ENCODE measurements at regions not wholly inside any gene's neighbourhood (a gene's known extent, or its start where the extent isn't known, plus 50 kb on each side); places are given as distances from the start of the nearest gene placed in this dataset.

DNA sequence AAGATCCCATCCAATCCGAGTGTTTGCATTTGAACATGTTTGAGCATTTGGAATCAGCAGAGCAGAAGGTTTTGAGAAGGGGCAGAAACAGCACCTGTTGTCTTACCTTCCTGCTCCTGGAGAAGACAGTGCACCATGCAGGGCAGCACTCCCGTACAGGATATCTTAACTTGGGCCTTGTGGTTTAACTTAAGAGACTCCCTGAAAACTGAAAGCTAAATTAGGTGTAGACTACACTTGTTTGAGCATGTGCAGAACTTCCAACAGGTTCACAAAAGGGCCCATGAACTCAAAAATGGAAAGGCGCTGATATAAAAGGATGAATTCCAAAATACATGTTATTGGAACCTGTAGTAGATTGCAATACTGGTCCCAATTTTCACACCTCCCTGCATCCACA, 175.4 kb upstream of the PRICKLE2 start:
- no peak for TF ChIP-seq CTCF (IDR thresholded peaks at IDR 0.05; ENCODE audit: low read depth, low read length, missing control alignments)
- no peak for DNase-seq (ENCODE audit: low read depth)
- in situ Hi-C loops (cut with HindIII; ENCODE audit: low sequenced_read_pairs), result no loop called here

GRCh38 chr3:64399205-64399800, 174.0 kb upstream of the PRICKLE2 start:
- in situ Hi-C loops (cut with HindIII; ENCODE audit: low sequenced_read_pairs), result loop anchor here (10.0 kb wide), 1 partner anchor 175 kb away; the partner anchor contains the start of gene PRICKLE2

More for the DNA sequence above, 175.4 kb upstream of the PRICKLE2 start:
- H3K4me3 ChIP-seq (ENCODE audit: low read depth, low read length), result no peak overlapping the region

DNA sequence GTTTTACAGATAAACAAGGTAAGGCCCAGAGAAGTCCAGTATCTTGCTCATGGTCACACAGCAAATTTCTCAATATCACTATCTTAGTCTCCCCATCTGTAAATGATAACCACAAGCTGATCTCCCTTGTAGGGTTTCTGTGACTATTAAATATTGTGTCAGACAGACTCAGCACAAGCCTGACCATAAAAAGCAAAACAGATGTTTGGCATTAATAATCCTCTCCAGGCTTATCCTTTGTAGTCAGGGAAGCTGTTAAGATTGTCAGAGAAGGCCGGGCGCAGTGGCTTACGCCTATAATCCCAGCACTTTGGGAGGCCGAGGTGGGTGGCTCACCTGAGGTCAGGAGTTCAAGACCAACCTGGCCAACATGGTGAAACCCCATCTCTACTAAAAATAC, 173.2 kb upstream of the PRICKLE2 start:
- H3K4me3 ChIP-seq (ENCODE audit: low read depth, low read length), result no peak overlapping the region
- no peak for TF ChIP-seq CTCF (IDR thresholded peaks at IDR 0.05; ENCODE audit: low read depth, low read length, missing control alignments)
- in situ Hi-C loops (cut with HindIII; ENCODE audit: low sequenced_read_pairs), result loop anchor here (10.0 kb wide), 1 partner anchor 174 kb away; the partner anchor contains the start of gene PRICKLE2
- no peak for DNase-seq (ENCODE audit: low read depth)

More at GRCh38 chr3:64399205-64399800, 174.0 kb upstream of the PRICKLE2 start:
- H3K4me3 ChIP-seq (ENCODE audit: low read depth, low read length), result no peak overlapping the region
- TF ChIP-seq CTCF (IDR thresholded peaks at IDR 0.05; ENCODE audit: low read depth, low read length, missing control alignments), result peak; percentile 72
- DNase-seq (ENCODE audit: low read depth), result peak; percentile 57

GRCh38 chr3:64398006-64398405, 172.7 kb upstream of the PRICKLE2 start:
- no peak for TF ChIP-seq CTCF (IDR thresholded peaks at IDR 0.05; ENCODE audit: low read depth, low read length, missing control alignments)
- in situ Hi-C loops (cut with HindIII; ENCODE audit: low sequenced_read_pairs), result loop anchor here (10.0 kb wide), 1 partner anchor 173 kb away; the partner anchor contains the start of gene PRICKLE2
- no peak overlapping the region for H3K4me3 ChIP-seq (ENCODE audit: low read depth, low read length)
- DNase-seq (ENCODE audit: low read depth), result no peak

GRCh38 chr3:64397573-64397972, 172.3 kb upstream of the PRICKLE2 start:
- no peak for TF ChIP-seq CTCF (IDR thresholded peaks at IDR 0.05; ENCODE audit: low read depth, low read length, missing control alignments)
- no peak overlapping the region for H3K4me3 ChIP-seq (ENCODE audit: low read depth, low read length)
- no peak for DNase-seq (ENCODE audit: low read depth)
- in situ Hi-C loops (cut with HindIII; ENCODE audit: low sequenced_read_pairs), result loop anchor here (10.0 kb wide), 1 partner anchor 173 kb away; the partner anchor contains the start of gene PRICKLE2

DNA sequence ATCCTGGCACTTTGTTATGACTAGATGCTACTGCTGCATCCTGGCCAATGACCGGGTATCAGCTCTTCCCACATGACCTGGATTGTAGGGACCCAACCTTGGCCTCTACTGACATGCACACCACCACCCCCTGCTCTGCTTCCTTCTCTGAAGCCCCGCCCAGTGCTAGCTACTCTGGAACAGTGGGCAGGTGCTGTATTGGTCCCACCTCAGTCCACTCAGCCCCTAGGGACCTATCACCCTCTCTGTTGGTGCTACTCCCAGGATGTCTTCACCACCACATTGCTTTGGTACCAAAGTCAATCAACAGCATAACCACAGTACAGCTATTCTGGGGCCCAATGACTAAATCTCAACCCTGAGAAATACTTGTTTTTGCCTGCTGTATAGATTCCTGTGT, 170.2 kb upstream of the PRICKLE2 start:
- in situ Hi-C loops (cut with HindIII; ENCODE audit: low sequenced_read_pairs), result loop anchor here (10.0 kb wide), 1 partner anchor 171 kb away; the partner anchor contains the start of gene PRICKLE2
- no peak for DNase-seq (ENCODE audit: low read depth)
- TF ChIP-seq CTCF (IDR thresholded peaks at IDR 0.05; ENCODE audit: low read depth, low read length, missing control alignments), result no peak
- H3K4me3 ChIP-seq (ENCODE audit: low read depth, low read length), result no peak overlapping the region

All from astrocyte of the cerebellum (primary cell).